GM18499 (cell line): ENCODE measurements at regions not wholly inside any gene's neighbourhood (a gene's known extent, or its start where the extent isn't known, plus 50 kb on each side); places are given as distances from the start of the nearest gene placed in this dataset.

Source experiments
- ATAC-seq: cut with Tn5 transposase; IDR thresholded peaks from one replicate; pipeline ENCODE4 v1.9.1; 2021; ENCODE audit warnings: moderate number of reproducible peaks; ENCODE audit not compliant: insufficient read depth, unreplicated experiment

DNA sequence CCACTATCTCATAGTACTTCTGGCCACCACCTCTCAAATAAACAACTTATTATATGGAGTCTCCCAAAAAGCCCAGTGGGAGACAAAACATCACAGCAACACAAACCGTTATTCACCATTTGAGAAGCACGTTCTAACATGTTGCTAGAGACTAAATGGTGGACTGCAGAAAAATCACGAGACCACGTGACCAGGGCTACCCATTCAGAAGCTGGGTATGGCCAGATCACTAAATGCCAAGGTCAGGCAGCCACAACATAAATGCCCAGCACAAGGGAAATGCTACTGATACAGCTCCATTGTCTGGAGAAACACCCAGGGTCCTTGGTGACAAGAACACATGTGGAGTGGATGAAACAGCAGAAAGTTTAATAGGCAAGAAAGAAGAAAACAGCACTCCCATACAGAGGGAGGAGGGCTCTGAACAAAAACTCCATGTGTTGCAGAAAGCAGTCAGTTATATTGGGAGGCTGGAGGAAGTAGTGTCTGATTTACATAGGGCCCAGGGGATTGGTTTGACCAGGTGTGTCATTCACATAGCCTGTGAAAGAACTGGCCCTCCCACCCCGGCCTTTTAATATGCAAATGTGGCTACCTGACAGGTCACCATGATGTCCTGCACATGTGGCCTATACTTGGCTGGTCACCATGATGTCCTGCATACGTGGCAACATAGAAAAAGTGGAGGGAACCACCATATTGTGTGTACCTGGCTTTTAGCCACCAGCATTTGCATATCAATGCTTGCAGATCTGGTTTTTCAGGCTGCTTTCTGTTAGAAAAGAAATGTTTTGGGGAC is 97.2 kb downstream of the TRIM36 start:
- ATAC-seq, result no peak

DNA sequence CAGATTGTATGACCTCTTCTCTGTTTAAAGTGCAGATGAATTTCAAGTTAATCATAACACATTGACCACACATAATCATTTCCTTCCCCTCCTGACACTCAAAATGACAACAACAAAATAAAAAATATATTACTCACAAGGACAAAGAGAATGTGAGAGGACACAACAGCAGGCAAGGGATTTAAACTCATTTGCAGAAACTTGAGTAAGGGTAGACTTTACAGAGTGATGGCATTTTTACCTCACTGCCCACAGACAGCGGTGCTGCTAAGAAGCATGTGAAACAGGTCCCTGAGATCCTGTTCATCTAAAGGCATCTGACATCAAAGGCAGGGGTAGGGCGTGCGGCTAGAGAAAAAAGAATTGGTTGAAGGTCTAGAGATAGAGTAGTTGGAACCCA is 99.0 kb downstream of the TRIM36 start:
- ATAC-seq, result no peak

DNA sequence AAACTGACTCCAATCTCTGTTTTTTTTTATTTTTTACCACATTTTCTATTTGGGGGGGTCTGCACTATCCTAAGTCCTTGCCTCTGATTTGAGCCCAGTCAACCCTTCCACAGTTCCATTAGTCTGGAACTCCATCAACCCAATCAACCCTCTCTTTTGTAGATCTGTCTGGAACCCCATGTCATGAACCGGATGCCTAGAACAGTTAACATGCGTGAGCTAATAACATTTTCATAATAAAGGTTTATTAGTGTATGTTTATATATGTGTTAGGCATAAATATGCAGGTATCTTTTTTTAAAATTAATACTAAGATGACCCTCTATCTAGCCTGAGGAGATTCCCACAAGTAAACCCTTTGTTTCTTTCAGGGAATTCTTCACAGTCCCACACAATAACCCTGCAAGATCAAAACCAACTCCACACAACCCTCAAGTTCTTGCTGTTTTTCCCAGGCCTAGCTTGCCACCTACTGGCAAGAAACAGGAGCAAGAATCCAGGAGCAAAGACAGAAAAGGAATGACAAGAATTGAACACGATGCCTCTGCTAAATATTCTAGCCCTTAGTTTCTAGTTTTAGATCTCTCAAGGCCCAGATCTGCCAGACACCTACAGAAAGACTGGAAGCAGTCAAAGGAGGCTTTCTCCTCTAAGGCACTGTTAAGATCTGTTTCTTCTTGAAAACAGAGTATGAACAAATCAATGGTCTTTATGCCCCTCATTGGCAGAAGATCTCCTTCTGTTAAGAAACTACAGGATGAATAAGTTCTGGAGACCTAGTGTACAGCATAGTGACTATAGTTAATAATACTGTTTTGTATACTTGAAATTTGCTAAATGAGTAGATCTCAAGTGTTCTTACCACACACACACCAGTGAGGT is 100.4 kb downstream of the TRIM36 start:
- peak; percentile 30 for ATAC-seq

DNA sequence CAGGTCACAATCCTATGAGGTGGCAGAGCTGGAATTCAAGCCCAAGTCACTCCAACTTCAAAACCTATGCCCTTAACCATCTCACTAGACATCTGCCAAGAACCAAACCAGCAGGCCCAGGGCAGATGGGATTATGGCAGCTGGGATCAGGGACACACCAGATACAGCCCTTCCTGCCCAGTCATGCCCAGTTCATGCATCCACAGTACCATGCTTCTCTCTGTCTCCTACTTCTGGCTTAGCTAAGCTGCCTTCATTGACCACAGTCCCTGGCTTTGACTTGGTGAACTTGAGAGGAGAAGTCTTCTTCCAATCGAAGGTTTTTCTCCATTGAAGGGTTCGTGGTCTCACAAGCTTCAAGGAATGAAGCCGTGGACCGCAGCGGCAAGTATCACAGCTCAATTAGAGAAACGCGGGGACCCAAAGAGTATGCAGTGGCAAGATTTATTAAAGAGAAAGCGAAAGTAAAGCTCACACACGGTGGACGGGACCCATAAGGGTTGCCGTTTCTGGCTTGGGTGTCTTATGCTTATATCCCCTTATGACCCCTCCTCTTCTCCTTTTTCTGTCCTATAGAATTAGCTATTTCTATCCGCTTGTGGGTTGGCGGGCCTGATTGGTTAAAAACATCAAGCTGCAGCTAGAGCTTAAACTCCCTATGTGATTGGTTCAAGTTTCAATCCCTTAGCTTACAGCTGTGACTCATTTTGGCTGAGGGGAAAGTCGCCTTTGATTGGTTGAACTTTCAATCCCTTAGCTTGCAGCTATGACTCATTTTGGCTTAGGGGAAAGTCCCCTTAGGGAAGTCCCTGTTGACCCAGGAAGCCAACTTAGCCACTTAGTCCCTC is 101.2 kb downstream of the TRIM36 start:
- peak; percentile 80 for ATAC-seq

DNA sequence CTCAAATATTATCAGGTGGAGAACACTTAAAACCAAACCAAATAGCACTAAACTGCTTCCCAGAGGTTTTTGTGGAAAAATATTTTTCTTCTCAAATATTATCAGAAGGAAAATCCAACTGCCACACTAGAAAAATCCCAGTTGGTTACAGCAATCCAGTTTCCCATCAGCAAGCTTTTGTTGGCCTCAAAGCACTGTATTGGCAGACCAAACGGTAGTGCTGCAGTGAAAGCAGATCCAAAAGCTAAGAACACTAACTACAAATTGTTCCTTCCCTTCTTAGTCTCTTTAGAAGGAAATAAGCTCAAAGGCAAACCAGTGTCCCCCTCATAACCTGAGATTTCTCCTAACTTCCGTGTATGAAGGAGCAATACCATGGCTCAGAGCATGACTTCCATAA is 105.3 kb downstream of the TRIM36 start:
- no peak for ATAC-seq

DNA sequence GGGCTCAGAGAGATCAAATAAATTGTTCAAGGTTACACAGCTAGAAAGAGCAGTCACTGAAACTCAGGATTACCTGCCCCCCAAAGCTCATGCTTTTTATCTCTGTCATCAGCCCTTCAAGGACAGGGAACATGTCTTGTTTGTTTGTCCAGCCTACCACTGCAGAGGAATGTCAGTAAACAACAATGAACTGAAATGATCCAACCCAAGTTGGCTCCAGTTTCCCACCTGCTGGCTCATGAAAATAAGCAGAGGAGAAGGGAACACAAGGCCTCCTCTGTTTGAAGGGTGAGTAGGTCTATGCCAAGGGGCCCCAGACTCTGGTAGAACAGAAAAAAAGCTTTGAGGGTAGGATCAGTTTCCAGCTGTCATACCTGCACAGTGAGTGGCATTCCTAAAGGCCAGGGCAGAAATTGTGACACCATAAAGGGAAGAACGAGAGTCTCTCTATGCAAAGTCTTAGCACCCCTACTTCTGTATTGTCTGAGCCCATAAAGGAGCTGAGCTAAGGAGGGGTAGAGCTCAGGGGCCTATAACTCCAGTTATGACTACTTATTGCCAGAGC is 115.2 kb downstream of the TRIM36 start:
- no peak for ATAC-seq

DNA sequence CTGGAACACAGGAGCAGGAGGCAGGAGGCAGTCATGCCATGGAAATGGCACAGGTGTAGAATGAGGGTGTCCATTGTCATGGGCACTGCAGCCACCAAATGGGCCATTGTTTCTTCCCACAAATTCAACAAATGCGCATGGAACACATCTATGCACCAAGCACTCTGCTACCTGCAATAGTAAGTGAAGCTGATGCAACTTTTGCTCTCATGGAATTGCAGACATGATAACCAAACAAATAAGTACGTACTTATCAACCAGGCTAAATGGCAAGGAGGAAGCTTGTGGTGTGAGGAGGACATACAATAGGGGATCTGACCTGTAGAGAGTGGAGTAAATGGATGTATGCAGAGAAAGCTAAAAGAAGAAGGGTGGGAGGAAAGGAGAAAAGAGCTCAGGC is 116.8 kb downstream of the TRIM36 start:
- no peak for ATAC-seq

DNA sequence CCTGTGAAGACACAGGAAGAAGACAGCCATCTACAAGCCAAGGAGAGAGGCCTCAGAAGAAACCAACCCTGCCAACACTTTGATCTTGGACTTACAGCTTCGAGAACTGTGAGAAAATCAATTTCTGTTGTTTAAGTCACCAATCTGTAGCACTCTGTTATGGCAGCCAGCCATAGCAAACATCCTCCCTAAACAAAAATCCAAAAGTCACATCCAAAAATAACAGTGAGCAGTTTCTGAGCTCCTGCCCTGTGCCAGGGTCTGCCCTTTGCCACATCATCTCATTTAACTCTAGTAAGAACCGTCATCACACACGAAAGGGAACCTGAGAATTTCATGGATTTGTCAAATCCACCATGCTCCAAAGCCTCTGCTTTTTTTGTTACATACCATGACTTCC is 118.8 kb downstream of the TRIM36 start:
- ATAC-seq, result no peak

DNA sequence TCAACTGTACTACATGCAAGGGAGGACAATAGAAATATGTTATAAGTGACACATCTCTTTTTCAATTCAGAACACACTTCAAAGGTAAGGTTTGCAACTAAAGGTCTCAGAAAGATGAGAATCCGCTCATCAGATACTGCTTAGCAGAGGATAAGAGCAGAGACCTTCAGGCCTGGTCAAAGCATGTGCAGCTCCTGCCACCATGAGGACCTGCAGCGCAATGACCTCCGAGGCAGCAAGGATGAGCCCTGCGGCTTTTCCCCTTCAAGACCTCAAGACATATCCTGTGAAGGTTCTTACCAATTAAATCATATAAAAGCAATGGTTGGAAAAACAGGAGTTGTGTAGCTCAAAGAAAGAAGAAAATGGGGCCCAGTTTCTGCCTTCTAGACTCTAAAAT is 135.8 kb downstream of the TRIM36 start:
- no peak for ATAC-seq

DNA sequence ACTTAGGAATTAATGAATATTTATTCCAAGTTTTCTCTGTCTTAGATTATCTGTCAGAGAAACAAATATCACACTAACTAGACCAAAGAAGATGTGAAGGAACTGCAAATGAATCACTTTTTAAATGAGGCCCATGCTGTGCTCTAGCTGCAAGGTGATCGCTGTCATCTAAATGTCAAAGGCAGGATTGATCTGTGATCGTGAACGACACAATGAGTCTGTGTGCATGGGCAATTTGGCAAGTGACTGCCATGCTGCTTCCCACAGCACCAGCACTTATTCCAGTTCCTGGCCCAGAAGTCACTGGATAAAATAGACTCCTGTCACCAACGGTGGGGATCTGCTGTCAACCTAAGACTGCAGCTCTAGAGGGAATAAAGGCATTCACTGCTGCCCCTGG is 141.2 kb downstream of the TRIM36 start:
- no peak for ATAC-seq

DNA sequence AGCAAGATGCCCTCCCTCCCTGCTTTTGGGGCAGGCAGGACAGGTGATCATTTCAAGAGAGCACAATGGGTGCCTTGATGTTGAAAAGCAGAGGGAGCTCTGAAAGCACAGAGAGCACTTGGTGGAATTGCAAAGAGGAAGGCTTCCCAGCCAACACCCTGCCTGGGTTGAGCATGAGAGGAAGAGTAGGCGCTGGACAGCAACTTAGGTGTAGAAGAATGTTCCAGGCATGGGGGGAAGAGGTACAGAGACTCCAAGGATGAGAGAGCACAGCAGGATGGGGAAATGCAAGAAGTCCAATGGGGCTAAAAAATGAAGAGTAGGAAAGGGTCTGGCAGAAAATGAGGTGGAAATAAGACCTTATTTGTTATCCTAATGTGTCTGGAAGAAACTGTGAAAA is 144.8 kb downstream of the TRIM36 start:
- no peak for ATAC-seq

DNA sequence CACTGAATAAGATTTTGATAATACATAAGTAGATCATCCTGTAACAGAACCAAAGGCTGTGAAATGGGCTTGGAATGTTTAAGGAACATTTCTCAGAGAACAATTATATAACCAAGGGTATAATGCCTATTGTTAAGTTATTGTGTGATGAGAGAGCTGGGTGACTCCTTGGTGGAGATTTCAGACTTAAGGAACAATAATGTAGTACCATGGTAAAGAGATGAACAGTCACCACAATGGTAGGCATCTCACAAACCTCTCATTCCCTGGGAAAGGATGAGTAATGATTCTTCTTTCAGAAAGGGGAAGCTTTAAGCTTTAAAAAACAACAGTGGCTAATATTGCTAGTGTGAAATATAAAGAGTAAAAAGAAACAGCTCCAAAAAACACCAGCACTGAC is 147.4 kb downstream of the TRIM36 start:
- no peak for ATAC-seq

DNA sequence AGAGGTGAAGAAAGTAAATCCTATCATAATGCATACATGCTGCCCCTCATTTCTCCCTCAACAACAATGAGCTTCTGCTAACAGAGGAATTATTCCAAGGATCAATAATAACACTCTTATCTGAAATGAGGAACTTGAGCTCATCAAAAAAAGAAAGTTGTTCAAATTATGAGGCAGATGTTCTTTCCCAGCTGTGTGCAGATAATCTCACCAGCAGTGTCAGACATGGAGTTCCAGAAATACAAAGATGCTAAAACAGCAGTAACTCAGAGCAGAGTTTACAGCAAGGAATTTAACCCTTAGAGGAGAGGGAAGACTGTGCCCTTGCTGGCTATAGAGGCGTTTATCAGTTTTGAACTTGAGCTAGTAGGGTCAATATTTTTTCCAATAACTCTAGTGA is 153.1 kb downstream of the TRIM36 start:
- ATAC-seq, result no peak

DNA sequence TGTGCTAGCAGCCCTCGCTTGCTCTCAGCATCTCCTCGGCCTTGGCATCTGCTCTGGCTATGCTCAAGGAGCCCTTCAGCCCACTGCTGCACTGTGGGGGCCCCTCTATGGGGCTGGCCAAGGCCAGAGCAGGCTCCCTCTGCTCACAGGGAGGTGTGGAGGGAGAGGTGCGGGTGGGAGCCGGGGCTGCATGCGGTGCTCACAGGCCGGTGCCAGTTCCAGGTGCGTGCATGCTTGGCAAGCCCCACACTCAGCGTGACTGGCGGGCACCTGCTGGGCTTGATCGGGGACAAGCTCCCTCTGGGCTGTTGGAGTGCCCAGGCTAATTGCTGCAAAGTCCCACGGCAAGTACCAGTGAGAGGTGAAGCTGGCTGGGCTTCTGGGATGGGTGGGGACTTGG is 170.5 kb downstream of the TRIM36 start:
- ATAC-seq, result no peak

DNA sequence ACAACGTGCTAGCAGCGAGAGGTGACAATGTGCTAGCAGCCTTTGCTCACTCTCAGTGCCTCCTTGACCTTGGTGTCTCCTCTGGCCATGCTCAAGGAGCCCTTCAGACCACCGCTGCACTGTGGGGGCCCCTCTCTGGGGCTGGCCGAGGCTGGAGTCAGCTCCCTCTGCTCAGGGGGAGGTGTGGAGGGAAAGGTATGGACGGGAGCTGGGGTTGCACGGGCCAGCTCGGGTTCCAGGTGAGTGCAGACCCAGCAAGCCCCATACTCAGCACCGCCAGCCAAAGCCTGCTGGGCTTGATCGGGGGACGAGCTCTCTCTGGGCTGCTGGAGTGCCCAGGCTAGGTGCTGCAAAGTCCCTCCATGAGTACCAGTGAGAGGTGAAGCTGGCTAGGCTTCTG is 180.2 kb downstream of the TRIM36 start:
- ATAC-seq, result no peak

DNA sequence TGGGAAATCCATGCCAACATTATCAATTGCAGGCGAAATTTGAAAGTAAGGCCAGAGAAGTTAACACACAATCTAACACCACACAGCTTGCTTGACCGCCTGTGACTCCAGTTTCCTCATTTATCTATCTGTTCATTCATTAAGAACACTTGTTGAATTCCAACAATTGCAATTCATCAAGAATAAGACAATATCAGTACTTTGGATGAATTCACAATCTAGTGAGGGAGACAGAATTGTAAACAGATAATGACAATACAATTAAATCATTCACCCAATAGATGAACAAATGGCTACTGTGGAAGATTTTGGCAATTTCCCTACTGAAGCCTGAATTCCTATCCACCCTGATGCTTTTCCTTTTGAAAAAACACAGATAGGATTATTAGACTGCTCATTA is 181.6 kb downstream of the TRIM36 start:
- no peak for ATAC-seq

DNA sequence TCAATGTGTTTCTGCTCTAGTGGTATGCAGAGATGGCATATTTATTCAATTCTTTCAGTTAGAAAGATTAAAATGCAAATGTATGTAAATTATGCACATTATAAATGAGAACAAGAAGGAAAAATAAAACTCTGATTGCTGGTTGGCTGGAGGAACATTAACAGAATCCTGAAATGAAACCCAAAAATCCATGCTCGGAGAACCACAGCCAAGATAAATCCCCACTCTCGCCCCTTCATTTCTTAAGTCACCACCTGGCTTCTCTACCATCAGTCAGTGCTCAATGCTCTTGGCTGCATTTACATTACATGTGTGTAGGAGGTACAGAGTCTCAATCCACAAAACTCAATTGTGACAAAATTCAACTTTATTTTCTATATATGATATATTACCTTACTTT is 184.9 kb downstream of the TRIM36 start:
- ATAC-seq, result no peak

DNA sequence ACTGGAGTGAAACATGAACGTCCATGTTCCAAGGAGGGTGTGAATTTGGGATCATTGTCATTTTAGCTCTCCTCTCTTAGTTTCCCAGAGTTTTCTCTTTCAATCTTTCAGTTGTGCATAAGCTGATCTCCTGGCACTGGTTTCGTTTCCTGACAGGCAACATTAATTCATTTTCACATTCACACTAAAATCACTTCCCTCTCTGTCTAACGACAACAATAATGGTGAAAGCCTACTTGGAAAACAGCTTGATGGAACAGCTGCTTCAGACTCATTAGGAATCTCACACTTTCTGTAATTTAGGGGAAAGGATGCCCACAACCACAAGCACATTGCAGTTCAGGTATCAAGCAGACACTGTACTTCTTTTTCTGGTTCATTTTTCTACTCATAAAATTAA is 188.6 kb downstream of the TRIM36 start:
- ATAC-seq, result no peak

DNA sequence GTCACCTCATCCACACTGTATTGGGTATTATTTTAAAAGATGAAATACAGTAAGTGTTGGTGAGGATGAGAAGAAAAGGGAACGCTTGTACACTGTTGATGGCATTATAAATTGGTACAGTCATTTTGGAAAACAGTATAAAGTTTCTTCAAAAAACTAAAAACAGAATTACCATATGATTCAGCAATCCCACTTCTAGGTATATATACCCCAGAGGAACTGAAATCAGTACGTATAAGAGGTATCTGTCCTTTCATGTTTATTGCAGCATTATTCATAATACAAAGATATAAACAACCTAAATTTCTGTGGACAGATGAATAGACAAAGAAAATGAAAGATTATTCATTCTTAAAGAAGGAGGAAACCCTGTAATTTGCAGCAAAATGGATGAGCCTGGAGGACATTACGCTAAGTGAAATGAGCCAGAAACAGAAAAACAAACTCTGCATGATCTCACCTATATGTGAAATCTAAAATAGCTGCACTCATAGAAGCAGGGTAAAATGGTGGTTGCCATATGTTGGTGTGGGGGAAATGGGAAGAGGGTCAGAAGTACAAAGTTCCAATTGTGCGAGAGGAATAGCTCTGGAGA is 191.6 kb downstream of the TRIM36 start:
- ATAC-seq, result peak; percentile 92

DNA sequence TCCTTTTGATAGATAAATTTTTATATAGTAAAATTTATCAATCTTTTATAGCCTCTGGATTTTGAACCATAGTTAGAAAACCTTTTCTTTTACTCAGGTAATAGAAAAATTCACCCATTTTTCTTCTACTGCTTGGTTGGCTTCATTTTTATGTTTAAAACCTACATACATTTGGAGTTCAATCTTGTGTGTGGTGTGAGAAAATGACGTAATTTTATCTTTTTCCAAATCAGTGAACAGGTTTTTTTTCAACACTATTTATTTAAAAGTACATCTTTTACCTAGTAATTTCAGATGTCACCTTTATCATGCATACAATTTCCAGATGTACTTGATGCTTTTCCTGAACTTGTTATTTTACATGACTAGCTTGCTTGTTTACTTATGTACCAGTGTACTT is 200.2 kb downstream of the TRIM36 start:
- no peak for ATAC-seq
